Fibroblast of mammary gland (primary cell): ENCODE measurements at regions not wholly inside any gene's neighbourhood (a gene's known extent, or its start where the extent isn't known, plus 50 kb on each side); places are given as distances from the start of the nearest gene placed in this dataset.

ENCODE experiments used
- DNase-seq: peaks from one replicate; pipeline ENCODE4 v3.0.0-alpha.2; 2010; ENCODE audit warnings: low read depth
- H3K4me3 ChIP-seq: 2 replicates; pipeline ENCODE4 v1.5.1; 2011; ENCODE audit warnings: low read depth, mild to moderate bottlenecking, low read length, moderate library complexity; ENCODE audit not compliant: control insufficient read depth
- TF ChIP-seq, protein P1 (sequence below): conservative IDR thresholded peaks from 2 replicates; pipeline ENCODE4 v1.5.1; 2011; ENCODE audit warnings: low read depth, low read length, inconsistent platforms; ENCODE audit not compliant: control insufficient read depth, insufficient read depth

DNA sequence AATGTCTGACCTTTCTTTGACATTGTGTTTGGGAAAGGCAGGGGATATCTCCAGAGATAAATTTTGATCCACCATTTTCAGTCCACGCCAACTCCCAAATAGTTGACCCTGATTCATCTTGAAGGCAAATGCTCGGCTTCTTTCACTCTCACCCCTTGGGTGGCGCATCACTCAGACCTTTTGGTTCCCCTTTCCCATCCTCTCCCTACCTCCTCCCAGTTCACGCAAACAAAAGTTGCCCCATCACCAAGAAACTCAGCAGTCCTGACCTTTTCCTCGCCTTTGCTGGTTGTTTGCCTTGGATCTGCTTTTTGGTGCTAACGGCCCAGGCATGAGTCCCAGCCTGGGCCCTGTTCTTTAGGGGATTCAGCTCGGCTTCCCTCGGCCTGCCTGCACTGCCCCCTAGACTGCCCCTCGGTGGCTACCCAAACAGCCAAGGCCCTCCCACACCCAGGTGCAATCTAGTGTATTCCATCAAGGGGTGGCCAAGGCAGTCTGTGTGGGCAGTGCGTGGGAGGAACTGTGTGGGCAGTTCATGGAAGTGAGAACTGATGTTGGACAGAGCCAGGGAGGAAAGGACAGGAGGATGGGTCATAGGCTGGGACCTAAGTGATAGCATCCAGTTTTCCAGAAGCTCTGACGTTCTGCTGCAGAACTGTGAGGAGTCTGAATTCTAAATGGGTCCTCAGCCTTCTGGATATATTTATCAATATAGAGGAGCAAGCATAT, 255.7 kb downstream of the DLEU7 start:
- H3K4me3 ChIP-seq, result no peak overlapping the region
- no peak for DNase-seq
- TF ChIP-seq, protein P1, sequence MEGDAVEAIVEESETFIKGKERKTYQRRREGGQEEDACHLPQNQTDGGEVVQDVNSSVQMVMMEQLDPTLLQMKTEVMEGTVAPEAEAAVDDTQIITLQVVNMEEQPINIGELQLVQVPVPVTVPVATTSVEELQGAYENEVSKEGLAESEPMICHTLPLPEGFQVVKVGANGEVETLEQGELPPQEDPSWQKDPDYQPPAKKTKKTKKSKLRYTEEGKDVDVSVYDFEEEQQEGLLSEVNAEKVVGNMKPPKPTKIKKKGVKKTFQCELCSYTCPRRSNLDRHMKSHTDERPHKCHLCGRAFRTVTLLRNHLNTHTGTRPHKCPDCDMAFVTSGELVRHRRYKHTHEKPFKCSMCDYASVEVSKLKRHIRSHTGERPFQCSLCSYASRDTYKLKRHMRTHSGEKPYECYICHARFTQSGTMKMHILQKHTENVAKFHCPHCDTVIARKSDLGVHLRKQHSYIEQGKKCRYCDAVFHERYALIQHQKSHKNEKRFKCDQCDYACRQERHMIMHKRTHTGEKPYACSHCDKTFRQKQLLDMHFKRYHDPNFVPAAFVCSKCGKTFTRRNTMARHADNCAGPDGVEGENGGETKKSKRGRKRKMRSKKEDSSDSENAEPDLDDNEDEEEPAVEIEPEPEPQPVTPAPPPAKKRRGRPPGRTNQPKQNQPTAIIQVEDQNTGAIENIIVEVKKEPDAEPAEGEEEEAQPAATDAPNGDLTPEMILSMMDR, result no peak

DNA sequence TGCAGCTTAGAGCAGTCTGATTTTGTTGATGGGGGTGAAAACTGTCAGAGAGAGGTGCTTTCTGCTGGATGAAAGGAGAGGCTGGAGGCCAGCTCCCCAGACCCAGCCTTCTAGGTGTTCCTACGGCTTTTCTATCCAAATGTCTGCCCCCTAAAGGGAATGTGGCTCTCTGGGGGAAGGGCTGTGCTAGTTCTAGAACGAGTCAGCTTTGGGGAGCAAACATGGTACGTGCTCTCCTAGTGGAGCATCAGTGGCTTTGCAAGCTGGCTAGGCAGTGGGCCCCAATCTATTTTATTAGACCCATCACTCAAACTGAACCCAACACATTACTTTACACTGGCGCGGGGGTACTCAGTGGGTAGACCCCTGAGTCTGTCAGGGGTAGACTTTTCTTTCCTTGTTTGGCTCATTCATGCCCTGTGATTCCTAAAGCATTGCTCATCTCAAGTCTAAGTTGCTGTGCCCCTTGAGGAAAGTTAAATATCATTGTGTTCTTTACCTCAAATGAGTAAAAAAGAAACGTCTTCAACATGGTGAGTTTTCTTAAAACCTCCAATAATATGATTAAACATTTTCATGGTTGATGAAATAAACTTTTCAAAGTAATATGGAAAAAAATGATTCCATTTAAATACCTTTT, 254.9 kb downstream of the DLEU7 start:
- no peak overlapping the region for H3K4me3 ChIP-seq
- TF ChIP-seq, protein P1, result no peak
- peak; percentile 34 for DNase-seq

DNA sequence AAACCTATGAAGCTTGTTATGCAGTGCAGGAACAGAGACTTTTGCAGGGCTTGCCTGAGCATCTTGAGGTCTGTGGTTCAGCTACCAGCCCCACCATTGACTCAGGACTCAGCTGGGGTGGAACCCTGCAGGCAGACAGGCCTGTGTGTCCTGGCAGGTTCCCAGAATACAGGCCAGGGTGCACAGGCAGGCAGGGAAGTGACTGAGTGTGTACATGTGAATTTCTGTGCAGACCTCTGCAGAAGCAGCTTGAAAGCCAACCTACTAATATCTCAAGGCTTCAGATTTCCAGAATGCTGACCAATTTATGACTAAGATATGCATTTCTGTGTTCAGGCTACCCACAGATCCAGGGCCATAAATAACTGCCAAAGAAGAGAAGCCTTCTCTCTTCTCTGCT, 254.4 kb downstream of the DLEU7 start:
- DNase-seq, result peak; percentile 99
- TF ChIP-seq, protein P1, result no peak
- H3K4me3 ChIP-seq, result no peak overlapping the region

DNA sequence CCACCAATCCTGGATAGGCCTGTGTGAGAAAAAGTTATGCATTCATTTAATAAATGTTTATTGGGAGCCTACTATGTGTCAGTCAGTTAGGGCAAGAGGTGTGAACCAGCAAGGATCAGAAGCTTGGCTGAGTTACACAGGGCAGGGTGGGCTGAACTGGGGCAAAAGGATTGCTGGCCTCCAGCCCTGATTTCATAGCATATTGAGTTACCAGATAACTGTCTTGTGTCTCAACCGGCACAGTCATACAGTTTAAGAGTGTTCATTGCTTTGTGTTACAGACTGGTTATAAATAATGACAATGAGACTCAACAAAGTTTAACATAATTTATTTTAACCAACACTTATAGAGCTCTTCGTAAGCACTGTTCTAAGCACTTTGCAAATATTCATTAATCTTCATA, 253.8 kb downstream of the DLEU7 start:
- no peak overlapping the region for H3K4me3 ChIP-seq
- DNase-seq, result peak; percentile 95
- TF ChIP-seq, protein P1, result no peak

DNA sequence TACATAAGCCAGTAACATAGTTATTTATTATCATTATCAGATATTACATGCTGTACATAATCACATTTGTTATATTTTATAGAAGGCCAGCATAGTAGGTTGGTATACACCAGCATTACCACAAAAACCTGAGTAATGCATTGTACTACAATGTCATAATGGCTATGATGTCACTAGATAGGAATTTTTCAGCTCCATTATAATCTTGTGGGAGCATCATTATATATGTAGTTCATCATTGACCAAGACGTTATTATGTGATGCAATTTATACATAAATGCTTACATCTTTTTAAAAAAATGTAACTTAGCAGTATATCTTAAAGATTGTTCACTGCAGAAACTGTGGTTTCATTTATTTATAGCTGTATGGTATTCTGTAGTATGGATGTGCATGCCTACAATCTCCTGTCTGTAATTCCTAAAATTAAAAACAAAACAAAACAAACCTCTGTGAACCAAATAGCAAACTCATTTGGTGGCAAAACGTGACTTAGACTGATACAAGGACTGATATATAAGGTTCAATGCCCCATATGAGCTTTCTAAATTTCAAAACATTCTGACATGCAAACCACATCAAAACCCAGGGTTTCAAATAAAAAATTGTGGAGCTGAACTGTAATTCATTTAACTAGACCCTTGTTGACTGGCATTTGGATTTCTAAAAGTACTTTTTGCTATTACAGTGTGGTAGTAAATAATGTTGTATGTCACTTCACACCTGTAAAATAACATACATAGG, 250.9 kb downstream of the DLEU7 start:
- H3K4me3 ChIP-seq, result no peak overlapping the region
- TF ChIP-seq, protein P1, result no peak
- peak; percentile 86 for DNase-seq

DNA sequence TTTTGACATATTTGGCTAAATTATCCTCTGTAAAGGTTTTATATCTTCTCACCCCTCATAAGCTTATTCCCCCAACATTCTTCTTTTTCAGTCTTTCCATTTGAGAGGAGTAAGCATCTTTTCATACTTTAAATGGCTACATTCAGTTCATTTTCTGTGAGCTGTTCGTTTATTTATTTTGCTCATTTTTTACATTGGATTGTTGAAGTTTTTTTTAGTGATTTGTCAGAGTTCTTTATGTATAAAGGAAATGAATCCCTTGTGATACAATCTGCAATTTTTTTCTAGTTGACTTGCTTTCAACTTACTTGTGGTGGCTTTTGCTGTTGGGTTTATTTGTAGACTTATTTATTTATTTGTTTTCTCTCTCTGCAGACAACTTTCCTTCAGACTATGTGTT, 250.3 kb downstream of the DLEU7 start:
- no peak overlapping the region for H3K4me3 ChIP-seq
- TF ChIP-seq, protein P1, result no peak
- no peak for DNase-seq
